OCI-LY3 (cell line): ENCODE measurements at regions not wholly inside any gene's neighbourhood (a gene's known extent, or its start where the extent isn't known, plus 50 kb on each side); places are given as distances from the start of the nearest gene placed in this dataset.

Source experiments
- H2AFZ ChIP-seq: fragments of 200-600, 300-600 bp; shearing (Covaris generic); 2 replicates; pipeline ENCODE4 v1.6.0; 2014; ENCODE audit warnings: antibody characterized with exemption, low read depth, low read length
- H3K27ac ChIP-seq: fragments of 200-600, 300-600 bp; sonication (generic); 2 replicates; pipeline ENCODE4 v1.5.1; 2014; ENCODE audit warnings: mild to moderate bottlenecking, low read length, moderate library complexity, mixed read lengths
- H3K27me3 ChIP-seq: fragments of 200-600, 300-600 bp; sonication (generic); 2 replicates; pipeline ENCODE4 v1.6.1; 2014; ENCODE audit warnings: low read depth, low read length, mixed read lengths
- H3K36me3 ChIP-seq: fragments of 200-600, 300-600 bp; sonication (generic); replicated peaks from 2 replicates; pipeline ENCODE3; 2014; ENCODE audit warnings: low read depth, low read length, mixed read lengths
- H3K4me1 ChIP-seq: fragments of 300-600, 200-600 bp; sonication (generic); 2 replicates; pipeline ENCODE4 v1.6.1; 2014; ENCODE audit warnings: low read length, mixed read lengths
- H3K4me2 ChIP-seq: fragments of 200-600, 300-600 bp; sonication (generic); 2 replicates; pipeline ENCODE4 v1.6.1; 2014; ENCODE audit warnings: low read length, mixed read lengths
- H3K4me3 ChIP-seq: fragments of 300-600, 200-600 bp; sonication (generic); 2 replicates; pipeline ENCODE4 v1.5.1; 2014; ENCODE audit warnings: antibody characterized with exemption, mild to moderate bottlenecking, low read length, moderate library complexity
- H3K79me2 ChIP-seq: fragments of 300-600, 200-600 bp; shearing (Covaris generic); 2 replicates; pipeline ENCODE4 v1.6.1; 2014; ENCODE audit warnings: mild to moderate bottlenecking, low read length, mixed read lengths
- H3K9ac ChIP-seq: fragments of 300-600, 200-600 bp; shearing (Covaris generic); 2 replicates; pipeline ENCODE4 v1.6.0; 2014; ENCODE audit warnings: mild to moderate bottlenecking, low read length, moderate library complexity
- H3K9me3 ChIP-seq: fragments of 200-600, 300-600 bp; shearing (Covaris generic); 2 replicates; pipeline ENCODE4 v1.6.1; 2014; ENCODE audit warnings: low read length, mixed read lengths; ENCODE audit not compliant: insufficient read depth
- H4K20me1 ChIP-seq: fragments of 200-600, 300-600 bp; sonication (generic); 2 replicates; pipeline ENCODE4 v1.6.1; 2016; ENCODE audit warnings: low read length, mixed read lengths; ENCODE audit not compliant: insufficient read depth
- CTCF ChIP-seq: fragments of 200-600, 300-600 bp; sonication (generic); IDR thresholded peaks from 2 replicates; pipeline ENCODE4 v1.5.1; 2014; ENCODE audit warnings: antibody characterized with exemption, low read length, low read depth
- EZH2phosphoT487 ChIP-seq: fragments of 200-600 bp; shearing (Covaris generic); IDR thresholded peaks from 2 replicates; pipeline ENCODE4 v1.6.1; 2018; ENCODE audit warnings: antibody characterized with exemption, mixed run types, low read depth

- Histone ChIP-seq H3K4me3 (no peak overlapping the region), H2AFZ (no peak overlapping the region), H3K9ac (no peak overlapping the region), H3K27me3 (peaks cover 42% of the 10 kb centered on the region), H3K4me1 (no peaks in the 10 kb centered on the region), H4K20me1 (no peaks in the 10 kb centered on the region), H3K79me2 (no peaks in the 10 kb centered on the region), H3K27ac (no peak overlapping the region), H3K9me3 (no peaks in the 10 kb centered on the region), H3K4me2 (no peak overlapping the region), H3K36me3 (no peaks in the 10 kb centered on the region)
- no peak for TF ChIP-seq EZH2phosphoT487
- no peak for TF ChIP-seq CTCF
These were observed 93.1 kb upstream of the WWC1 start for GRCh38 chr5:168198359-168198758.

GRCh38 chr5:168202996-168203395 is 88.4 kb upstream of the WWC1 start:
- TF ChIP-seq EZH2phosphoT487 (no peak), CTCF (no peak)
- Histone ChIP-seq H3K4me3 (no peak overlapping the region), H3K27ac (no peak overlapping the region), H3K9me3 (no peaks in the 10 kb centered on the region), H3K4me2 (no peak overlapping the region), H3K4me1 (no peaks in the 10 kb centered on the region), H2AFZ (no peak overlapping the region), H3K27me3 (peaks cover 31% of the 10 kb centered on the region), H3K36me3 (no peaks in the 10 kb centered on the region), H3K79me2 (no peaks in the 10 kb centered on the region), H4K20me1 (no peaks in the 10 kb centered on the region), H3K9ac (no peak overlapping the region)

GRCh38 chr5:168204165-168204564 is 87.3 kb upstream of the WWC1 start:
- H3K27me3 ChIP-seq = peaks cover 41% of the 10 kb centered on the region
- H3K79me2 ChIP-seq = no peaks in the 10 kb centered on the region
- no peaks in the 10 kb centered on the region for H3K9me3 ChIP-seq
- no peak overlapping the region for H3K9ac ChIP-seq
- no peak for TF ChIP-seq CTCF
- TF ChIP-seq EZH2phosphoT487 = no peak
- H3K4me2 ChIP-seq = no peak overlapping the region
- no peaks in the 10 kb centered on the region for H3K36me3 ChIP-seq
- no peak overlapping the region for H3K4me3 ChIP-seq
- no peak overlapping the region for H2AFZ ChIP-seq
- H3K4me1 ChIP-seq = no peaks in the 10 kb centered on the region
- no peaks in the 10 kb centered on the region for H4K20me1 ChIP-seq
- no peak overlapping the region for H3K27ac ChIP-seq

- Histone ChIP-seq H3K36me3 (no peaks in the 10 kb centered on the region), H4K20me1 (no peaks in the 10 kb centered on the region), H2AFZ (no peak overlapping the region), H3K4me3 (no peak overlapping the region), H3K79me2 (no peaks in the 10 kb centered on the region), H3K9me3 (no peaks in the 10 kb centered on the region), H3K27ac (no peak overlapping the region), H3K27me3 (peaks cover 62% of the 10 kb centered on the region), H3K9ac (no peak overlapping the region), H3K4me2 (no peak overlapping the region), H3K4me1 (no peaks in the 10 kb centered on the region)
- no peak for TF ChIP-seq CTCF
- no peak for TF ChIP-seq EZH2phosphoT487
These were observed 83.9 kb upstream of the WWC1 start for GRCh38 chr5:168207450-168208029.
